GM12878 (cell line): ENCODE measurements at regions not wholly inside any gene's neighbourhood (a gene's known extent, or its start where the extent isn't known, plus 50 kb on each side); places are given as distances from the start of the nearest gene placed in this dataset.

Source experiments
- ATAC-seq: fragments of 200-7000 bp; cut with Tn5 transposase; 3 replicates; pipeline ENCODE4 v1.9.1; 2020; ENCODE audit warnings: mild to moderate bottlenecking, moderate library complexity
- BruUV-seq: library from RNA; stranded (reverse); fragments of 400-500 nt; replicated peaks from 2 replicates; lab custom pipeline; 2021; lab: Mats Ljungman, UMichigan
- CTCF ChIA-PET: fragments of 300-600 bp; sonication (Branson Sonifier 250); formaldehyde crosslinking; extraction: SDS; loops from one replicate; lab custom pipeline; 2021; ENCODE audit warnings: inconsistent platforms; lab: Yijun Ruan, JAX
- POLR2A ChIA-PET: fragments of 350-600 bp; formaldehyde crosslinking; extraction: SDS; loops from one replicate; lab custom pipeline; 2021; ENCODE audit warnings: inconsistent platforms; lab: Charles Lee
- RAD21 ChIA-PET: fragments of 300-600 bp; sonication (Branson Sonifier 250); formaldehyde crosslinking; loops from one replicate; lab custom pipeline; 2023; ENCODE audit warnings: antibody characterized with exemption; ENCODE audit not compliant: unreplicated experiment; lab: Charles Lee
- SMC1A ChIA-PET: fragments of 300-600 bp; sonication (Branson Sonifier 250); formaldehyde crosslinking; loops from one replicate; lab custom pipeline; 2023; ENCODE audit not compliant: unreplicated experiment, uncharacterized antibody; lab: Charles Lee
- DNase-seq: peaks from one replicate; pipeline ENCODE4 v3.0.0-alpha.2; 2011; ENCODE audit warnings: low read depth, low spot score
- FAIRE-seq: peaks from 3 replicates; lab custom pipeline; 2011; peaks lifted over from hg19 to GRCh38; lab: Jason Lieb, UNC
- H2AFZ ChIP-seq: 2 replicates; pipeline ENCODE4 v1.6.0; 2011; ENCODE audit warnings: low read depth, low read length, control low read depth; ENCODE audit not compliant: control insufficient read depth
- H3K27ac ChIP-seq: 2 replicates; pipeline ENCODE4 v1.5.1; 2011; ENCODE audit warnings: control low read depth; ENCODE audit not compliant: control insufficient read depth, insufficient read depth
- H3K27me3 ChIP-seq, 2 experiments: replicated peaks in 1 of 2; 2 replicates each; pipeline versions ENCODE4 v1.6.0 to v1.6.1; 2011; ENCODE audit warnings: low read length in 1 of 2; ENCODE audit not compliant: control insufficient read depth in 2 of 2, insufficient read depth in 2 of 2
- H3K36me3 ChIP-seq, 2 experiments: 2 replicates each; pipeline ENCODE4 v1.5.1; 2011; ENCODE audit warnings: low read length in 1 of 2; ENCODE audit not compliant: control insufficient read depth in 2 of 2, insufficient read depth in 2 of 2
- H3K4me1 ChIP-seq: 2 replicates; pipeline ENCODE4 v1.6.1; 2011; ENCODE audit warnings: mild to moderate bottlenecking, low read length, moderate library complexity, mixed read lengths; ENCODE audit not compliant: control insufficient read depth, insufficient read depth
- H3K4me2 ChIP-seq: 2 replicates; pipeline ENCODE4 v1.6.0; 2011; ENCODE audit warnings: control low read depth; ENCODE audit not compliant: control insufficient read depth, insufficient read depth
- H3K4me3 ChIP-seq: fragments of 200-600 bp; sonication (generic); 2 replicates; pipeline ENCODE4 v1.5.1; 2016
- H3K79me2 ChIP-seq: 2 replicates; pipeline ENCODE4 v1.6.0; 2011; ENCODE audit warnings: low read length; ENCODE audit not compliant: control insufficient read depth, insufficient read depth
- H3K9ac ChIP-seq: 2 replicates; pipeline ENCODE4 v1.8.0; 2011; ENCODE audit warnings: low read length, control low read depth, mixed read lengths; ENCODE audit not compliant: control insufficient read depth, insufficient read depth
- H3K9me3 ChIP-seq: replicated peaks from 3 replicates; pipeline ENCODE4 v1.5.1; 2011; ENCODE audit warnings: mild to moderate bottlenecking, low read length; ENCODE audit not compliant: control insufficient read depth, insufficient read depth
- H4K20me1 ChIP-seq: 2 replicates; pipeline ENCODE4 v1.6.0; 2011; ENCODE audit not compliant: control insufficient read depth, insufficient read depth
- E2F4 ChIP-seq: IDR thresholded peaks from 2 replicates; pipeline ENCODE4 v1.6.1; 2012; ENCODE audit warnings: low read depth, low read length, improper control_type of control experiment
- EED ChIP-seq: sonication (generic); IDR thresholded peaks from 2 replicates; pipeline ENCODE4 v1.6.1; 2016; ENCODE audit warnings: antibody characterized with exemption, low read depth
- HDAC2 ChIP-seq: fragments of 200-600 bp; sonication (generic); IDR thresholded peaks from 2 replicates; pipeline ENCODE4 v1.6.1; 2017
- LARP7 ChIP-seq: fragments of 450-650 bp; IDR thresholded peaks from 2 replicates; pipeline ENCODE4 v1.6.1; 2017; ENCODE audit warnings: mild to moderate bottlenecking
- PBX3 ChIP-seq: IDR thresholded peaks from 2 replicates; pipeline ENCODE4 v1.6.1; 2011; ENCODE audit warnings: mild to moderate bottlenecking, low read depth, low read length, moderate library complexity; ENCODE audit not compliant: insufficient replicate concordance
- SRF ChIP-seq, 2 experiments: IDR thresholded peaks; 2 replicates each; pipeline ENCODE4 v1.6.1; 2011; ENCODE audit warnings: low read depth in 2 of 2, low read length in 2 of 2, mild to moderate bottlenecking in 1 of 2, moderate library complexity in 1 of 2
- ZSCAN29 ChIP-seq: fragments of 450-650 bp; IDR thresholded peaks from 2 replicates; pipeline ENCODE4 v1.6.1; 2017; ENCODE audit warnings: mild to moderate bottlenecking, moderate library complexity
- WGBS: methylation state at CpG from one replicate; pipeline ENCODE4 v1.1.6; 2016; ENCODE audit warnings: low lambda C conversion rate; ENCODE audit not compliant: insufficient replicate concordance, insufficient coverage; ENCODE audit errors: missing lambda C conversion rate; 5-methylcytosine and 5-hydroxymethylcytosine counted together
- in situ Hi-C: fragments of 300-500 bp; cut with MboI; formaldehyde crosslinking; loops from 9 replicates; pipeline ENCODE4 v1.14.3; 2018; ENCODE audit warnings: mixed read lengths
- intact Hi-C: fragments of 100-400 bp; cut with micrococcal nuclease; formaldehyde crosslinking; loops from one replicate; pipeline ENCODE4 v1.14.2; 2022; ENCODE audit not compliant: unreplicated experiment
- TF ChIP-seq, protein P1 (sequence below): fragments of 450-650 bp; IDR thresholded peaks from 2 replicates; pipeline ENCODE4 v1.6.1; 2017; ENCODE audit warnings: mild to moderate bottlenecking, low read depth, inconsistent platforms; ENCODE audit not compliant: poor library complexity, severe bottlenecking

- 0% methylated on average over 2 of the region's 2 CpGs for WGBS
- ChIA-PET SMC1A (interaction anchor here (1.9 to 7.1 kb wide), 2 partner anchors 10 to 347 kb away, joined by 4 to 108 read pairs; no protein-coding TSS in a partner anchor), RAD21 (interaction anchor here (3.8 kb wide), 1 partner anchor 346 kb away, joined by 42 read pairs; no protein-coding TSS in a partner anchor), CTCF (interaction anchor here (0.7 to 6.5 kb wide), 4 partner anchors 11 to 346 kb away, joined by 3 to 132 read pairs (median 4); no protein-coding TSS in a partner anchor), POLR2A (interaction anchor here (1.2 kb wide), 1 partner anchor 9 kb away, joined by 3 read pairs; no protein-coding TSS in a partner anchor)
- in situ Hi-C loops (no loop called here), intact Hi-C loops (loop anchor here (10.0 kb wide), 1 partner anchor 147 kb away; the partner anchor contains the start of gene ADAMTS18)
- Histone ChIP-seq H2AFZ (no peak overlapping the region), H3K27ac (no peak overlapping the region), H3K9ac (no peak overlapping the region), H3K79me2 (no peaks in the 10 kb centered on the region), H3K36me3 (no peaks in the 10 kb centered on the region), H4K20me1 (no peaks in the 10 kb centered on the region), H3K27me3 (peaks cover 0 to 1% of the 10 kb centered on the region in 2 experiments; a peak in 1 of 4 replicates), H3K4me3 (no peak overlapping the region), H3K4me2 (no peak overlapping the region), H3K4me1 (no peaks in the 10 kb centered on the region), H3K9me3 (no peaks in the 10 kb centered on the region)
- no TSS peak for BruUV-seq
- ATAC-seq (no peak), FAIRE-seq (no peak), DNase-seq (no peak)
- TF ChIP-seq, protein P1, sequence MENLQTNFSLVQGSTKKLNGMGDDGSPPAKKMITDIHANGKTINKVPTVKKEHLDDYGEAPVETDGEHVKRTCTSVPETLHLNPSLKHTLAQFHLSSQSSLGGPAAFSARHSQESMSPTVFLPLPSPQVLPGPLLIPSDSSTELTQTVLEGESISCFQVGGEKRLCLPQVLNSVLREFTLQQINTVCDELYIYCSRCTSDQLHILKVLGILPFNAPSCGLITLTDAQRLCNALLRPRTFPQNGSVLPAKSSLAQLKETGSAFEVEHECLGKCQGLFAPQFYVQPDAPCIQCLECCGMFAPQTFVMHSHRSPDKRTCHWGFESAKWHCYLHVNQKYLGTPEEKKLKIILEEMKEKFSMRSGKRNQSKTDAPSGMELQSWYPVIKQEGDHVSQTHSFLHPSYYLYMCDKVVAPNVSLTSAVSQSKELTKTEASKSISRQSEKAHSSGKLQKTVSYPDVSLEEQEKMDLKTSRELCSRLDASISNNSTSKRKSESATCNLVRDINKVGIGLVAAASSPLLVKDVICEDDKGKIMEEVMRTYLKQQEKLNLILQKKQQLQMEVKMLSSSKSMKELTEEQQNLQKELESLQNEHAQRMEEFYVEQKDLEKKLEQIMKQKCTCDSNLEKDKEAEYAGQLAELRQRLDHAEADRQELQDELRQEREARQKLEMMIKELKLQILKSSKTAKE = no peak
- no peak for TF ChIP-seq PBX3
- no peak for TF ChIP-seq SRF (IDR thresholded peaks at IDR 0.05; ENCODE audit: low read depth in 2 of 2, low read length in 2 of 2)
- TF ChIP-seq ZSCAN29 = no peak
- no peak for TF ChIP-seq HDAC2
- no peak for TF ChIP-seq EED
- TF ChIP-seq LARP7 = no peak
- no peak for TF ChIP-seq E2F4
These were observed 140.6 kb upstream of the NUDT7 start for GRCh38 chr16:77581706-77582105.
